H1 (cell line): ENCODE measurements at regions not wholly inside any gene's neighbourhood (a gene's known extent, or its start where the extent isn't known, plus 50 kb on each side); places are given as distances from the start of the nearest gene placed in this dataset.

ENCODE experiments used
- CBX8 ChIP-seq: fragments of 300-800, 300-1000 bp; sonication (generic); IDR thresholded peaks from 2 replicates; pipeline ENCODE4 v1.7.1; 2016; ENCODE audit warnings: low read depth, low read length, borderline replicate concordance
- CTCF ChIP-seq, 3 experiments: IDR thresholded peaks; 1 replicate in 2 of 3; 2 replicates in 1 of 3; pipeline versions ENCODE4 v1.5.1 to v1.6.1; 2011; ENCODE audit warnings: low read length in 3 of 3, mild to moderate bottlenecking in 3 of 3, inconsistent platforms in 2 of 3, low read depth in 1 of 3, moderate library complexity in 1 of 3; ENCODE audit not compliant: insufficient read depth in 1 of 3; ENCODE audit errors: control extremely low read depth in 1 of 3
- EP300 ChIP-seq, 2 experiments: IDR thresholded peaks; 1 replicate in 1 of 2; 2 replicates in 1 of 2; pipeline ENCODE4 v1.6.1; 2011 to 2012; ENCODE audit warnings: low read depth in 2 of 2, low read length in 2 of 2, mild to moderate bottlenecking in 2 of 2, borderline replicate concordance in 1 of 2, inconsistent platforms in 1 of 2, moderate library complexity in 1 of 2
- GTF2F1 ChIP-seq: IDR thresholded peaks from 2 replicates; pipeline ENCODE4 v1.6.1; 2012; ENCODE audit warnings: low read depth, low read length, improper control_type of control experiment, borderline replicate concordance
- MAFK ChIP-seq: IDR thresholded peaks from 2 replicates; pipeline ENCODE4 v1.6.1; 2012; ENCODE audit warnings: low read depth, mild to moderate bottlenecking, improper control_type of control experiment, low read length
- MAX ChIP-seq: IDR thresholded peaks from 2 replicates; pipeline ENCODE4 v1.6.1; 2012; ENCODE audit warnings: inconsistent platforms
- NRF1 ChIP-seq: IDR thresholded peaks from 2 replicates; pipeline ENCODE4 v1.6.1; 2011; ENCODE audit warnings: mild to moderate bottlenecking, low read depth, low read length, improper control_type of control experiment
- POLR2A ChIP-seq, 2 experiments: IDR thresholded peaks; 1 replicate in 1 of 2; 2 replicates in 1 of 2; pipeline ENCODE4 v1.6.1; 2011; ENCODE audit warnings: low read depth in 2 of 2, low read length in 2 of 2, mild to moderate bottlenecking in 2 of 2; ENCODE audit errors: control extremely low read depth in 1 of 2
- RFX5 ChIP-seq: IDR thresholded peaks from 2 replicates; pipeline ENCODE4 v1.6.1; 2011; ENCODE audit warnings: low read depth, low read length, improper control_type of control experiment, borderline replicate concordance
- RNF2 ChIP-seq: fragments of 200-900, 300-1000 bp; sonication (generic); IDR thresholded peaks from 2 replicates; pipeline ENCODE4 v1.7.1; 2016; ENCODE audit warnings: borderline replicate concordance, low read depth, mild to moderate bottlenecking, antibody characterized with exemption, low read length; ENCODE audit not compliant: poor library complexity, severe bottlenecking; ENCODE audit errors: missing control alignments
- TEAD4 ChIP-seq: IDR thresholded peaks from 2 replicates; pipeline ENCODE4 v1.6.1; 2012; ENCODE audit warnings: low read depth, low read length, inconsistent platforms, mixed read lengths

- TF ChIP-seq CTCF (IDR thresholded peaks at IDR 0.05; ENCODE audit: control extremely low read depth in 1 of 3, insufficient read depth in 1 of 3, low read depth in 1 of 3, low read length in 3 of 3) (no peak), POLR2A (IDR thresholded peaks at IDR 0.05; ENCODE audit: control extremely low read depth in 1 of 2, low read depth in 2 of 2, low read length in 2 of 2) (no peak), GTF2F1 (no peak), TEAD4 (no peak), EP300 (IDR thresholded peaks at IDR 0.05; ENCODE audit: borderline replicate concordance in 1 of 2, low read depth in 2 of 2, low read length in 2 of 2) (no peak), MAFK (no peak), RFX5 (no peak), MAX (no peak), RNF2 (no peak), CBX8 (no peak), NRF1 (no peak)
Observed at GRCh38 chr2:220662431-220662830, 909.7 kb downstream of the EPHA4 start.
